Limb (tissue), 2 donors: ENCODE measurements at regions not wholly inside any gene's neighbourhood (a gene's known extent, or its start where the extent isn't known, plus 50 kb on each side); places are given as distances from the start of the nearest gene placed in this dataset.

ENCODE experiments used
- DNase-seq, 2 donors: peaks; one replicate each; pipeline ENCODE4 v3.0.0-alpha.2; 2016; ENCODE audit errors: extremely low spot score in 2 of 2

DNA sequence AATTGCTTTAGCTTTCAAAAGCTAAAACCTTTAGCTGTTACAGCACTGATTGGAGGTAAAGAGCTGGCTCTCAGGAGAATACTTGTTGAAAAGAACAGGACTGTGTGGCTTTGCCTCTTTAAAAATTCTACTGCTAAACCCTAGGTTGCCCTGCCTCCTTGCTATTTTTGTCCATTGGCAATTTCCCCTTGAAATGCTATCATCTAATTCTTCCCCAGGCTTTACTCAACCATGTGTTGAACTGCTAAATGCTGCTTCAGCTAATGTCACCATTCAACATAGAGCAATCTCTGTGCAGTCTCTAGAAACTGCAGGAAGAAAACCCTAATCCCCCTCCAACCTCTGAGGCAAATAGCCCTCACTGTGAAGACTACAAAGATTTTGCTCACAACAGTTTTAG, 203.7 kb upstream of the ARX start:
- no peak for DNase-seq

DNA sequence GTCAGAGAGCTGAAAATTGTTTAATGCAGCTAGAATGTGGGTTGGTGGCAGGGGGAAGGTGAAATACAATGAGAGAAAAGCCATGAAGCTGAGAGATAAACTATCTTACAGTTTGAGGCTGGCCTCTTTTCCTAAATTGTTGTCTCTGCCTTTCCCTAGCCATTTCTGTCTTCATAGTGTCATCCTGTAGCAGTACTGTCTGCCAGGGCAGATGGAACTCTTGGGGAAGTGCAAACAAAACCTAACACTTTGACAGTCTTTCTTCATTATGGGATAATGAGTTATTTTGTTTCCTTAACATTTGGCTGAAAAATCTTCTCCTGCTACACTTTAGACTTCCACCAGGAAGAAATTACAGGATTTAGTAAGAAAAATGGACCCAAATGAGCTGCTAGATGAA, 197.8 kb upstream of the ARX start:
- no peak for DNase-seq

DNA sequence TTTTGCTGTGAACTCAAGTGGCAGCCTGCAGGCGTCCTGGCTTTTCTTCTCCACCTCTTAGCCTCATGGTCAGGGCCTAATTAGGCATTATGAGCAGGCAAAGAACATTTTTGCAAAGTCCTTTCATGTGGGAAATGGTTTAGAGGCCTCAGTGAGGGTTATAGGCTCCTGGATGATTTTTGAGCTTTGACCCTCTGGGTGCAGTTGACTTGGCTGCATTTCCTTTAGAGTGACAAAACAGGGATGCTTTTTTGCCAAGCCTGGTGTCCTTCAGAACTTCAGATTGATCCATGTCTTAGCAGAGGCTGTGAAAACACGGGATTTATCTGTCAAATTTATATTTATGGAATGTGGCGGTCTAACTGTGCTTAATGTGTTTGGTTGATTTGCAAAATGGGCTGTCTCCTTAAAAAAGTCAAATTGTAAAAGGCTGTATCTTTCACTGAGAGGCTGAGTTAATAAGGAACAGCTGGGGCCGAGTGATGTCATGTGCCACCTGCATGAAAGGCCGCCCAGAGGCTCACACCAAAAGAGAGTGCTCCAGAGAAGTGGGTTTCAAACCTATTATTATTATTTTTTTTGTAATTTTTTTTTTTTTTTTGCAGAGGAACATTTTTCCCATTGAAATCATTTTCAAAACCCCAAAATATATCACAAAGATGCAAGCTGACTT, 192.2 kb upstream of the ARX start:
- no peak for DNase-seq

DNA sequence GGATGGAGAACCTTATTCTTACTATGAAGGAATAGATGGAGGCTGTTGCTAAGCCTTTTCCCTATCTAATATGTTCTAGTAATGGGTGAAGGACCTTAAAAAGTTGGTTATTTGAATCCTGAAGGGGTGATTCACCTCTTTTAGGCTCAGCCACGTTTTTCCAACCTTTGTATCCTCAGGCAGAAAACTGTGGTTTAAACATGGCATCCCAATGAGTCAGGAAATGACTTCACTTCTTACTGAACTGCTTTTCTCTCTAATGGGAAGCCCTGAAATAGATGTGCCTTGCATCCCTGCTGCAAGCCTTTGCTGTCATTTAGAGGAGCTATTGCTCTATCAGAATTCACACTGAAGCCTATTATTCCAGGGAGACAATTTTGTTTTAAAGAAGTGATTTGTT, 191.0 kb upstream of the ARX start:
- DNase-seq, result no peak

DNA sequence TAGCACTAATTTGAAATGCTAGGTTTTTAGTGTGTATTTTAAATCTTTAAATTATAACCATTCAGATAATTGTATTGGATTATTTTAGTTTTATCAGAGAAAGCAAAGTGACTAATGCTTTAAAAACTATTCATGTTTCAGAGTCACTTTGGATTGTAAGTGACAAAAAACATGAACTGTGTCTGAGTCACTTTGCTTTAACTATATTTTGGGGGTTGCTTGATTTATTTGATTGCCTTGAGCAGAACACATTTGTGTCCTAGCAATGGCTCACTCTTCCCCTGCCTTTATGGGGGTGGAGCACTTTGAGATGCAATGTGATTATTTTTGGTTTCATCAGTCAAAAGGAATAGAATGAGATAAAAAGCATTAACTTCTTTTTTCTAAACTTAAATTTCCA, 188.4 kb upstream of the ARX start:
- no peak for DNase-seq

DNA sequence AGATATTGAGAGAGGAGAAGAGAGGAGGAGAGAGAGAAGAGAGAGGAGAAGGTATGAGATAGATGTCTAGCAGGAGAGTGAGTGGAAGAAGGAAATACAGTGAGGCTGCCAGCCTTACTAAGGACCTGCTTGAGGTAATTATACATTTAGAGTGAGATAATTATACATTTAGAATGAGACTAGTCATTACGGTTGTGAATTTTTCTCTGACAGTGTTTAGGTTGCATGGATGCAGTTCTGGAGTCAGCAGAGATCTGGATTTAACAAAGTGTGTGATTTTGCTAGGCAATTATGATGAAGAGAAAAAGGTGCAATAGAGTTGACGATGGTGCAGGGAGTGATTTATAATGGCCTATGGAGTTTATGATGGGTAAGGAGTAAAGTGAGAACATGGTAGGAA, 187.1 kb upstream of the ARX start:
- DNase-seq, result no peak

DNA sequence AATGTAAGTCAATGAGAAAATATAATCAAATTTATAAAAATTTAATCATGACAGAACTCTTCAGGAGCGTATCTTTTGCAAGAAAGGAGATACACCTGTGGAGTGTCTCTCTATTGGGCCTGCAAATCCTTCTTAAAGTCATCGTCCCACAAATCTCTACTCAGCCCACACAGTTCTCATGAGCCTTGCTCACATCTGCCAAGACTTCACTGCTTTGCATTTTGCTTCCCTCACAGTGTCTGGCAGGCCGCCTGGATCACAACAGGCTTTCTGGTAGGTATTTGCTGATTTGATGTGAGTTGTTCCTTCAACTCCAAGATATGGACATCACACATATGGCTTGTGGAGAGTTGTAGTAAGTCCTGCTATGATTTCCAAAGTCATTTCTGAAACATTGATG, 183.1 kb upstream of the ARX start:
- DNase-seq, result no peak

DNA sequence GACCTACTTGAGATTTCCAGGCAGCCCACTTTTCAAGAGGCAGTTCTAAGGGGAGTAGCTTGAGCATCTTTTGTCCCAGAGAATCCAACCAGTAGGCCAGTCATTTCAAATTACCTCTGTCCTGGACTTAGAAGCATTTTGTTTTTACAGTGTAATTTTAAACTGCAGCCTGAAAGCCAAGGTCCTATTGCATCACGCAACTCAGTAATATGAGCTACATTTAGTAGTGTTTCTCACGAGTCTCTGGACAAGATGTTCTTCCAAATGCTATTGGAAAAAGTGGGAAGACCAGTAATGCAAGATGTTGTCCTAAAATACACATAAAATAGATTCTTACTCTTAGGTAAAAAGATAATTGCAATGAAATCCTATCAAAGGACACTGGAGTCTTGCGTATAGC, 182.5 kb upstream of the ARX start:
- DNase-seq, result no peak

DNA sequence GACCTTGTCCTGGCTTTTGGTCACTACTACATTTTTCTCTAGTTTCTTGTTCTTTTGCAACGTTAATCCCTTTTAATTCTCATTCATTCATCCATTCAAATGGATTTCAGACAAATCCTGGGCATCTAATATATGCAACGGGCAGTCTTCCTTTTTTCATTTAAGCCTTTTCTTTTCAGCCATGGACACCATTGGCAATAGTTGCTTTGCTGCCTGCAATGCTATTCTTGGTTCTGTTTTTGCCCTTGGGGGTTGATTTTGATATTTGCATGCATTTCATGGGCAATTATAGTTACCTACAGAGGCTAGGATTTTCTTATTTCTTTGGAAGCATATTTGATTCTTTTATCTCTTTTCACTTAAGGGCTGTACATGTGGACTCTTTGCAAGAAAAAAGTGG, 180.5 kb upstream of the ARX start:
- no peak for DNase-seq

DNA sequence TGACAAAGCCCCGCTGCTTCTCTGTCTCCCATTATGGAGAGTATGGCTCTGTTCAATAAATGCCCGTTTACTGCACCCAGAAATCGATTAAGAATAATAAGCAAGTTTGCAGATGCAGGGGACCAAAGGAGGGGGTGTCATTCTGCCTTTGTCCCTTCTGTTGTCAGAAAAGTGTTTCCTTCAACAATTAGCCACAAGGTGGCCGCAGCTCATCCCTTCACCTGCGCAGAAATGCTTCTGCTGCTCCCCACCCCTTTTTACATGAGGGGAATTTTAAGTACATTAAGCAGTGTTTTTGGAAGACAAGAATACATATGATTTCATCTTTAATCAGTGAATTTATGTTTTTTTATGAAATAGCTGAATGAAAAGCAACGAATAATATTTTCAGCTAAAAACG, 175.6 kb upstream of the ARX start:
- DNase-seq, result no peak

DNA sequence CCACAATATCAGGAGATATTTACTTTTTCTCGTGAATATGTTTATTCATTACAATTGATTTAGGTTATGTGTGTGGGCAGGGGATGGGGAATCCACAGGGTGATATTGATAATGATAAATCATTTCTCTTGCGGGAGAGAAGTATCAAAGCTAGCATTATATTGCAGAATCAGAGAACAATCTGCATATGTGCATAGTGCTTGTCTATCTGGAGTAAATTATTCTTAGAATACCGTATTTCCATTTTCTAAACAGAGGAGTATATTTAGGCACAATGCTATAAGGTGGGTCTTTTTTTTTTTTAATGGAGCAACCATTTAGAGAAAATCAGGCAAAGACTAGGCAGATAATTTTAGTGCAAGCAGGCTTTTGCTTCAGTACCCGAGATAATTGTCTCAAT, 166.0 kb upstream of the ARX start:
- no peak for DNase-seq

DNA sequence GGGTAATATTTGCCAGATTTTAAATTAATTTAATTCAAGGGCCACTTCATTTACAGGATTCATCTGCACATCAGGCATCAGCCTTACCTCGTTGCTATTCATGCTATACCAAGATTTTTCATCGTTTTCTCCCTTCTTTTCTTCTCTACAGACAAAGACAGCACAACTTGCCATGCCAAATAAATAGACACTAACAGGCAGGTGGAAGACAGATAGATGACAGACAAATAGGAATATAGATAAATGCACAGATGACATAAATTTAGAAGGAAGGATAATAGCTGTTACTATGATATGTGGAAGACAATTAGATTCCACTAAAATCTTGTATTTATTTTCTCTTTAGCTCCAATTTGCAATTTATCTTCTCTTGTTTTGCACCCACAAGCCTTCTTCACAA, 164.5 kb upstream of the ARX start:
- DNase-seq, result no peak

DNA sequence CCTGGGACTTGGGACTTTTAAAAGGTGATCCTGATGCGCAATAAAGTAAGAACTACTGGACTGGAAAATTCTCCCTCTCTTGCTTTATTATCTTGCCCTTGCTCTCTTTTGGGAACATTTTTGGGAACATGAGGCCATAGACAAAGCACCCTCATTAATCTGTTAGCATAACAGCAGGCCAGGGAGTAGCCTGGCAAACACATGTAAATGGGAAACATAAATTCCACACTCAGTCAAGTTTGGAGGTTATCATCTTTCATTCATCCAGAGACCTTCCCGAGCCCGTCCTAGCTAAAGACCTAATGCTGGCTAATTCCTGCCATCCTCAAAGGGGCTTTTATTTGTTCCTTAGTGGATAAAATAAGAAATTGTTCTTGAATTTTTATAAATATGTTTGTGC, 162.8 kb upstream of the ARX start:
- DNase-seq, result no peak

DNA sequence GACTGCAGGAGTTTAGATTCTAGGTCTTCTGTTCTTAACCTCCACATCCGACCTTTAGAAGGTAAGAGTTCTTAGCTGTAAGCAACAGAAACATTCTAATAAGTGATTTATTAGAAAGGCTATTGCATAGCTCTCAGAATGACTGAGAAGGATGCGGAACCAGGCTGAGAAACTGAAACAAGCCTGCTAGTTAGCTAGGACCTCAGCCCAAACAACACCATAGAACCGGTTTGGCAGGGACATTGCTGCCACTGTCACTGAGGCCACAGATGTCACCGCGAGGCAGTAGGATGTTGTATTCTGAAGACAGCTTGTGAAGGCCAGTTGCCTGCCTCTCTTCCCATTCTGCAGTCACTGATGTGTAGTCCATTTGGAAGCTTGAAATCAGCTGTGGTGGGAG, 160.0 kb upstream of the ARX start:
- no peak for DNase-seq

DNA sequence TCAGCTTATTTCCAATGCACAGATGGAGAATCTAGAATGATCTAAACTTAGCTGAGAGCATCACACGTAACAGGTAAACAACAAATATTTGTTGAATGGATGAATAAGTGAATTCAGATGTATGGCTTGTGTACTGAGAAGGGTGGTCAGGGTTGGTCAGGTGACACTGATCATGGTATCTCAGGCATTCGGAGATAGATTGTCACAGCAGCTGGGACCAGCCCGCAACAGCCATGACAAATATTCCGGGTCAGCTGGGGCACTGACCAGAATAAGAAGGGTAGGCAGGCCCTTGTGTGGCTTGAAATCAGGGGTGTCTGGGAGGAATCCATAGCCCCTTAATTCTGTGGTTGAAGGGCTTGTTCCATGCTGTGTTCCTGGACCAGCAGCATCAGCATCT, 159.4 kb upstream of the ARX start:
- DNase-seq, result no peak

DNA sequence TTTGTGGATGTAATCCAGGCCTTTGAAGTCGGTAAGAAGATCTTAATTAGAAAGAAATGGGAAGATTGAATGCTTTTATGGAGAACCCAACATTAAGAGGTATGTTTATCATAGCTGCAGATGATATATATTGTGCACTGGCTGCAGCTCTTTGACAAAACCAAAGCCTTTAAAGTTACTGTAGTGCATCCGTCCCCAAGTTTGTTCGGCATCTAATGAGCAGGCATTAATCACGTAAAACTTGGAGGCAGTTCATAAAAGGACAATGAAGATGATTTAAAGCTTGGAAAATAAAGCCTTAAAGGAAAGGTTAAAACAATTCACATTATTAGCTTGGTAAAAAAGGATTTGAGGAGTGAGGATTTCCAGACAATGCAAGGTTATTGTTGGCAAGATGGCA, 150.8 kb upstream of the ARX start:
- no peak for DNase-seq

DNA sequence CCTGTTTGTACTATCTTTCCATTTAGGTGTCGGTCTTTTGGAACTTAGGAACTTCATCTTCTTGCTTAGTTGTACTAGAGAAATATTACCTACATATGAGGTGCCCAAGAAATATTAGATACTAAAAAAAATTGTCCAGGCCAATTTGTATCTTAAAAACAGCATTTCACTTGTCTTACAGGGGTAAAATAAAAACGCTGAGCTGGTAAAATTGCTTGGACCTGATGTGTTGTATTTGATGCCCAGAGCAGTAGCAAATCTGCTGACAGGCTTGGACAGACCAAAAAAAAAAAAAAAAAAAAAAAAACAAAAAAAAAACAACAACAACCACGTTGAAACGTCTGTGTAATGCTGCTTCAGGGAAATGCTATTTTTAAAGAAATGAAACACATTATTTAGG, 150.4 kb upstream of the ARX start:
- no peak for DNase-seq

DNA sequence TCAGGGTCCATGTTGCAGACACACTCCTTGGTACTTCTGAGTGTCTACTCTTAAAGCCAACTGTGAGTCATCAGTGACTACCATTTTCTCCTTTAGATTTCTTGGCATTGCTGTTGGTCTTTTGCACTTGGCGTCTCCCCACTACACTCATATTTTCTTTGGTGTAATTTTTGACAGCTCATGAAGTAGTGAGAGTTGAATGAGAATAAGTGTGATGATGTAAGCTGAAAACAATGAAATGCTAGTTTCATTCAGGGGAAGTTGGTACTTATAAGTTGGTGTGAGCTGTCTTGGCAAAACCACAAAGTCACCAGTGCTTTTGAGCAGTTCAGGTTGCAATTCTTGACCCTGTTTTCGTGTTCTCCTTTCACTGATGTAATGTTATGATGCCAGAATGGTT, 142.9 kb upstream of the ARX start:
- DNase-seq, result no peak

DNA sequence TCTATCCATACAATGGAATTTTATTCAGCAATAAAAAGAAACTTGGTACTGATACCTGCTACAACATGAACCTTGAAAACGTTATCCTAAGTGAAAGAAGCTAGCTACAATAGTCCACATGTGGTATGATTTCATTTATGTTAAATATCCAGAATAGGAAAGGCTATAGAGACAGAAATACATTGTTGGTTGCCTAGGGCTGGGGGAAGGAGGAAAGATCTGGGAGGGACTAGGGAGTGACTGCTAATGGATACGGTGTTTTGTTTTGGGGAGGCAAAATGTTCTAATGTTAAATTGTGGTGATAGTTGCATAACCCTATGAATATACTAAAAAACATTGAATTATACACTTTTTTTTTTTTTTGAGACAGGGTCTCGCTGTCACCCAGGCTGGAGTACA, 141.1 kb upstream of the ARX start:
- no peak for DNase-seq

DNA sequence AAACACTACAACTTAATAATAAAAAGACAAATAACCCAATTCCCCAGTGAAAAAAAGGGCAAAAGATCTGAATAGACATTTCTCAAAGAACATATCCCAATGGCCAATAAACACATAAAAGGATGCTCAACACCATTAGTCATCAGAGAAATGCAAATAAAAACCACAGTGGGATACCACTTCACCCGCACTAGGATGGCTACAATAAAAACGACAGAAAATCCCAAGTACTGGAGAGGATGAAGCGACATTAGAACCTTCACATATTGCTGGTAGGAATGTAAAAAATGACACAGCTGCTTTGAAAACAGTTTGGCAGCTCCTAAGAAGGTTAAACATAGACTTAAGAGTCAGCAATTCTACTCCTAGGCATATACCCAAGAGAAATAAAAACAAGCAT, 140.6 kb upstream of the ARX start:
- DNase-seq, result no peak

DNA sequence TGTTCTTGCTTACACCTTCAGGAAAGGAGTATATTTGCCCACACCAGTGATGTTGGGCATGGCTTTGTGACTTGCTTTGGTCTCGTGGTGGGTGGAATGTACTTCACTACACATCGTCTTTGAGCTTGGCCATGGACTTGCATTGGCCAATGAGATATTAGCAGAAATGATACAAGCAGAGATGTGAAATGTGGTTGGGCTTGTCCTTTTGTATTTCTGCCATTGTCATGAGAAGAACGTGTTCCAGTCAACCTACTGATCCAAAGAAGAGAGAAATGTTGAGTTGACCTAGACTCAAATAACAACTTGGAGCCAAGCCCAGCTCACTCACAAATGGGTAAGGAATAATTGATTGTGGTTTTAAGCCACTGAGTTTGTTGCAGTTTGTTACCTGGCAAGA, 138.4 kb upstream of the ARX start:
- DNase-seq, result no peak

DNA sequence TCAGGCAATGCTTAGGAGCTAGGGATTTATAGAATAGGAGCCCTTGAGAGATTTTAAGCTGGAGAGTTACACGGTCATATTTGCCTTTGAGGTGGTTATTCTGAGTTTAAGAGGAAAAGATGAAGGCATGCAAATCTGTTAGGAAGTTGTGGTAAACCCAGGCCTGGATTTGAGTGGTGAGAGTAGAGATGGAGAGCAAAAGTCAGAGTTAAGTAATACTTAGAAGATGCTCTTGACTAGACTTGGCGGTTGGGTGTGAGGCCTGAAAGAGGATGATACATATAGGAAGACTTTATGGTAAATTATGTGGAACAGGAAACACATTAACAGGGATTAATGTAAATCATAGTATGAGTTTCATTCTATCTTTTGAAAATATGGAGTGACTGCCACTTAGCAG, 136.0 kb upstream of the ARX start:
- no peak for DNase-seq

DNA sequence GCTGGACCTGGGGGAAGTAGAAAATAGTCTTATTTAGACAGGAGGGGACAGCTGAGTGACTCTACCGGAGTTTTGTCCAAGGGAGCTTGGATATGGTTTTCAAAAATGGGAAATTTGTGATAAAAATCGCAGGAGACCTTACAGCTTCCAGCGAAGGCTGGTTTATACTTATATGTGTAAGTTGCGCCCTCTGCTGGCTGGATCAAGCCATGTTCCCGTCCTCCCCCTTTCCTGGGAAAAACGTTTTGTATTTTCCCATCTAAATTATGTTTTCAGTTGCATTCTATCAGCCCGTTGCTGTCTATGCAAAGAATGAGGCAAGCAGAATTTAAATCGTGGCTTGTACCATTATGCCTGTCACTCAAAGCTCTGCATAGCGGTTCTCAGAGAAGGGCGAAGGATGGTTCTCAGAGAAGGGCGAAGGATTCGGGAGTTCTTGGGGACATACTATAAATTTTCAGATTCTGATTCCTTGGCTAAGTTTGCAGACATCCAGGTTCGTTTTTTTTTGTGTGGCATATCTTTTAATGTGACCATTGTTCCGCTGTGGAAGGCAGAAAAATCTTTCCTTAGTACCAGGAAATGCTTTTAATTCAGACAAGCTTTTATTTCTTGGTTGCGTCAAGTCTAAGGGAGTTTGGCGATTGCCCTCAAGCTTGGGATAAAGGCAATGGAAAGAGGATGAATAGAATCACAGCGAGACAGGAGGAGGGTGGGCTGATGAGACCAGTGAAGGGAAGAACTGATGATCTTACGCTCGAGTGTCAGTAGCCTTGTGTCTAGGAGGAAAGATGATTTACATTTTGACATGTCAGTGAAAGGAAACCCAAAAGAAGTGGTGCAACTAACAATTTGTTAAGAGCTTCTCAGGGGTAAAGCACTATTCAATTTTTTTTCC, 128.5 kb upstream of the ARX start:
- DNase-seq, result peak; percentile 27 to 62
